NOMO-1 (cell line): ENCODE measurements at regions not wholly inside any gene's neighbourhood (a gene's known extent, or its start where the extent isn't known, plus 50 kb on each side); places are given as distances from the start of the nearest gene placed in this dataset.
"Not testable (repeated sequence)": the region's sequence is repeated elsewhere in the genome, so short reads cannot be mapped to it uniquely, and the experiment has no call there.

Experiments used
- DNase-seq, 2 experiments: peaks; one replicate each; lab custom pipeline; 2025; ENCODE audit not compliant: unreplicated experiment in 2 of 2; lab: John Stamatoyannopoulos, UW

DNA sequence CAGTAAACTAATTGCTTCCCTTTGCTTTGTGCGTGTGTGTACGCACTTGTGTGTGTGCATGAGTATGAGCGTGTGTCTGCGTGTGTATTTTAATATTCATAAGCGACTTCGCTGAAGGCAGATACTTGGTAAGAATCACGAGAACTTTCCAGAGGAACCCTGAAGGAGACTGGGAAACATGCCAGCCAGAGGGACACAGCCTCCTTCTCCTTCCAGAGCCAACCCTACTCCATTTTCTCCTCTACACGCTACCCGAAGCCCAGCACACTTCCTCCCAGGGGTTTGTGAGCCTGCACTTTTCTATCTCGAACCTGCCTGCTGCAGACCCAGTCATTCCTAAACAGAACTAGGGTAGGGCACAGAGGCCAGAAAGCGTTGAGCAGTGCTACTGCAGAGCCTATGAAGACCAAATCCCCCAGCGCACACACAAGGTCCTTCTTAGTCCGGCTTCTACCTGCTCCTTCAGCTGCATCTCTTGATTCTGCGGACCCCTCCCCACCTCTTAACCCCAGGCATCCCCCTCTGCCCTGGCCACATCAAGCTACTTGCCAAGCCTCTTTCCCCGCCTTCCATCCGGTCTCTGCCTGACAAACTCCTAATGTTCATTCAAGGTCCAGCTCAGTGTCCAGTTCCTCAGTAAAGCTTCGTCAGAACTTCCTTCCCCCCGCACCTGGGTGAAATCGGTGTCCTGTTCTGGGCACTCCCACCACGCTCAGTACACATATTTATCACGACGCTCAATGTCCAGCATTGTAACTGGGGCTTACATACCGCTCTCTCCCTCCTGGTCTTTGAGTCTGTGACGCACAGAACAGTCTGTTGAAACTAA is 191.8 kb downstream of the FAM43A start:
- DNase-seq: no peak

DNA sequence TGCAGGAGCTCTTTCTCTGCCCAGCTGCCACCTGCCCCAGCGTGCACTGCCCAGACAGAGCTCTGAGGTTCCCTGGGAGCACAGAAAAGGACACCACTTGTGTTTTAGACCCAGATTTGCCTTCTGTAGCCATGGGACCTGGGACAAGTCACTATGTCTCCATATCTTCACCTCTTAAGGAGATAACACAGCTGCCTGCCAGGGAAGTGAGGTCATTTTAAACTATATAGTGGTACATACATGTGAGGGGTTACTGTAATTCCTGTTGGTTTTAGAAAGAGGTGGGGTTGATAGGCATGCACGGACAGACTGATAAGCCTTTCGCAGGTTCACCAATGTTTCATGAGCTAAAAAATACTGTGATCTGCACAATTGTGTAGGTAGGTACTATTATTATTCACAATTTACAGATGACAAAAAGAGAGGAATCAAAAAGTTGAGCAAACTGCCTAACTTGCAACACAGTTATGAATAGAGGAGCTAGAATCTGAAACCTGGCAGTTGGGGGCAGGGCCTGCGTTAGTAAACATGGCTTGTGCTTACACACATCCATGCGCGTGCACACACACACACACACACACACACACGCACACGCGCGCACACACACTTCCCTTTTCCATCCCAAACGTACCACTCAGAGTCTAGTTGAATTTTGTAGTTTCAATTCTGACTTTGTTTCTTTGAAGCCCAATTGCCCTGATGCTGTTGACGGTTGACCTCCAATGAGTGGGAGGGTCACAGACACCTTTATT is 193.6 kb downstream of the FAM43A start:
- peak; percentile 85 for DNase-seq

DNA sequence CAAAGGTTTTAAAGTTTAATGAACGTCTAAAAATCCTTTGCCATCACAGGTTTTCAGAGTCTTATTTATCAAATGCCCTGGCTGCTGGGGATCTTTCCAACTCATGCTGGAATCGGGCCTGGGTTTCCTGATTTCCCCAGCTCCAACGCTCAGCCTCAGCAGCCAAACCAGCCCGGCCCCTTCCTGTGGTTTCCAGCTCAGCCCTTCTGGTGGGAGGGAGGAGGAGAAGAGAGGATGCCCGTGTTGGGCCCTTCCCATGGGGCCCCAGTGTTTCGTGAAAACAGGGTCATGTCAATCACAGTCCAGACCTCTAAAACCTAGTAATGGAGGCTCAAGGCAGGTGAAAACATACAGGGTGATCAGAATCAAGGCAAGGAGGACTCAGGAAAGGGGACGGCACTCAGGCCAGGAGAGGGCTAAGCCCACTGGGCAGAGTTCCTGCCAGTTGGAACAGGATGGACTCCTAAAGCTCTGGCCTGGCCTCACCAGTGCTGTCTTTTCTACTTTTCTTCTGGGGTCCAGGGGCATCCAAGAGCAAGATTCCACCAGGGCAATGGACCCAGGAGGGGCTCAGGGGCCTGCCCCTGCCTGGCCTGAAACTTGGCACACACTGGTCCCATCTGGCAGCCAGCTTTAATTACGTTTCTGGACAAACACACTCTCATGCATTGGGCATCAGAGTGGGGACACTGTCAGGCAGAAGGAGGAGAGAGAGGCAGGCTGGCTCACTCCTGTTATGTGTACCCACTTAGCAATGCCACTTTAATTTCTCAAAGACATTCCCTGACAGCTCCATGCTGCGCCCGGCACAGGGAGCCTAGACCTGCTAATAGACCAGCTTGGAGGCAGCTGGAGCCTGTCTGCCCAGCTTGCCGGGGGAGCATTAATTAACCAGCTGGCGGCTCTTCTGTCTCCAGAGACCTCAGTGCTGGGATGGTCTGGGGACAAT is 194.6 kb downstream of the FAM43A start:
- peak; percentile 48 to 54 for DNase-seq

DNA sequence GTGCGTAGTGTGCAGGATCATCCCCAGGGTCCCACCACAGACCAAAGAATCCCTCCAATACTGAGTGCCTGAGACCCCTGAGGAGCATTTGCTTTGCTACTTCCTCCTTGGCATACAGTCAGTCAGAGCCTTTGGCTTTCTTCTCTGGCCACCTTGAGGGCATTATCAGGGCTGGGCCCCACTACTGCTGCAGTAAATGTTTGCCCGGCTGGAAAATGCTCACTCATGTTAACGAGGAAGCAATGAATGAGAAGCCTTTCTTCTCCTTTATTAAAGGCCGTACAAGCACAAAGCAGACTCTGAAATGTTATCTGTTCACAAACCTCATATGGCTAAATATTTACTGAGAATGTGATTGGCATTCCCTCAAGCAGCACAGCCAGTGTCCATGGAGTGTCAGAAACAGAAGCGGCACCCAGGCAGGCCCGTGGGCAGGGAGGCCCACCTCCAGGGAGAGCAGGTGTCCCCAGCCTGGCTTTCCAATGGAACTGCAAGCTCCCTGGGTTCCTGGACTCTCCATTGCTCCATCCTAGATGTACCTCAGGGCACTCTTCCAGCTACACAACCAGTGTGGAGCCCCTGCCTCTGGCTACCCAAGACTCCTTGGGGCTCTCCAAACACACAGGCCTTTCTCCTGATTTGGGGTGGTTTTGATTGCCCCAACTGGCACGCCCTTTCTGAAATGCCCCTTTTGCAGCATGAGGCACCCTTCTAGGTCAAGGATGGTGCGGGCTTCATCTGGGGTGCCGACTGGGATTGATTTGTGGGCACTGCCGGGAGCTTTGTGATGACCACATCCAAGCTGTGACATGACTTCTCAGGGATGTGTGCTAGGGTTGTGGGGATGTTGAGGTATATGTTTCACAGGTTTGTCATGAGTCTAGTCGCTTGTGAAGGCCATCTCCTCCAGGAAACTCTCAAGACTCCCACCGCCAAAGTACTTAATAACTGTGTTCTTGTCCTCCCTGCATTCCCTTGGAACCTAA is 195.6 kb downstream of the FAM43A start:
- DNase-seq: peak; percentile 68 to 85

DNA sequence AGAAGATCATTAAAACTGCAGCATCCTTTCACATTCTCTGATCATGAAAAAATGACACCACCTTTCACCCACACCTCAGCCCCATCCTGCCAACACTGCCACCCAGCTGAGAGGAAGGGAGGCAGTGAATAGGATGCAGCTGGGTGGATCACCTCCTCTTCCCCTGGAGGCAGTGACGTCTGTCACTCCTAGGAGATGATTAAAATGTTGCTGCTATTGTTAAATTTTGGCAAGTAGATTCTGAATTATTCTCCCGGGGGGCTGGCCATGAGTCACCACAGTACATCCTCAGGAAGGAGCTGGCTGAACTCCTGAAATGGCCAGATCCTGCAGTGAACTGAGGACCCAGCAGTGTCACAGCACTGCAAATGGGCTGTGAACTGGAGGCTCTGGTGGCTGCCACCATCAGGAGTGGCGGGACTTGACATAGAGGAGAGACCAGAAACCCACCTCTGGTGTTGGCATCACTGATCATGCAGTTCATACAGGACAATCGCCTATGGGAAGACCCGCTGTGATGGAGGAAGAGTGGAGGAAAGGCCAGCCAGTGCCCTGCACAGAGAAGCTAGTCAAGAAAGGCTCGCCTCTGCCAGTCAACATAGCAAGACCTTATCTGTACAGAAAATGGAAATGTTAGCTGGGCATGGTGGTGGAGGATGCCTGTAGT is 199.1 kb downstream of the FAM43A start:
- DNase-seq: no peak

DNA sequence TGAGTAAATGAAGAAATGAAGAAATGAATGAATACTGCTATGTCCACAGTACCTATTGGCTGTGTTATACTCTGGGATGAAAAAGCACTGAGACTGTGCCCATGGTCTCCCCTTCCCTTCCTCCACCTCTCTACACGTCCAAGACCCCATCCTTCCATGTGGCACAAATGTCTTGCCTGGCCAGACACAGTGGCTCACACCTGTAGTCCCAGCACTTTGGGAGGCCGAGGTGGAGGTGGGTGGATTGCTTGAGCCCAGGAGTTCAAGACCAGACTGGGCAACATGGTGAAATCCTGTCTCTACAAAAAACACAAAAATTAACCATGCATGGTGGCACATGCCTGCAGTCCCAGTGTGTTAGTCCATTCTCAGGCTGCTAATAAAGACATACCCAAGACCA is 200.1 kb downstream of the FAM43A start:
- DNase-seq: no peak

DNA sequence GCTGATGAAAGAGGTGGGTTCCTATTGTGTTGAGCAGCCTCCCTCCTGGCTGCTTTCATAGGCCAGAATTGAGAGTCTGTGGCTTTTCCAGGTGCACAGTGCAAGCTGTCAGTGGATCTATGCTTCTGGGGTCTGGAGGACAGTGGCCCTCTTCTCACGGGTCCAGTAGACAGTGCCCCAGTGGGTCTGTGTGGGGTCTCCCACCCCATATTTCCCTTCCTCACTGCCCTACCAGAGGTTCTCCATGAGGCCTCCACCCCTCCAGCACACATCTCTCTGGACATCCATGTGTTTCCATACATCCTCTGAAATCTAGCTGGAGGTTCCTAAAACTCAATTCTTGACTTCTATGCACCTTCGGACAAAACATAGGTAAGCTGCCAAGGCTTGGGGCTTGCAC is 201.2 kb downstream of the FAM43A start:
- DNase-seq: no peak

DNA sequence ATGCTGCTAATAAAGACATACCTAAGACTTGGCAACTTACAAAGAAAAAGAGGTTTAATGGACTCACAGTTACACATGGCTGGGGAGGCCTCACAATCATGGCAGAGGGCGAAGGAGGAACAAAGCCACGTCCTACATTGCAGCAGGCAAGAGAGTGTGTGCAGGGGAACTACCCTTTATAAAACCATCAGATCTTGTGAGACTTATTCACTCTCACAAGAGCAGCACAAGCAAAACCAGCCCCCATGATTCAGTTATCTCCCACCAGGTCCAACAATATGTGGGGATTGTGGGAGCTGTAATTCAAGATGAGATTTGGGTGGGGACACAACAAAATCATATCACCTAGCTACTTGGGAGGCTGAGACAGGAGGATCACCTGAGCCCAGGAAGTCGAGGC is 202.4 kb downstream of the FAM43A start:
- DNase-seq: not testable (repeated sequence)

DNA sequence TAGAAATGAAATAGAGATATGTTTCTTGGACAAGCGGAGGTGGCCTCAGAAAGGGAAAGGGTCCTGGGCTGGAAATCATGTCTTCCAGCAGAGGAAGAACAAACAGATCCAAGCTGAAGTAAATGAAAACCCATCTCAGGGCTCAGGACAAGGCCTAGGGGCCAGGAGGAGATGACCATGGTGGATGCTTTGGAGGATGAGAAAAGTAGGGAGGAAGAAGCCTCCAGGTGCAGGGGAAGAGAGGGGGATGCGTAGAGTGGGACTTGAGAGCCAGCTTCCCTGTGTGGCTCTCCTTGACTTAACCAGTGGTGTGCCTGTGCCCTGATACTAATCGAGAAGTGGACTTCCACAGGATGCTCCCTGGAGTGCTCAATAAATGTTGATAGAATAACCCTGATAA is 203.2 kb downstream of the FAM43A start:
- no peak for DNase-seq

DNA sequence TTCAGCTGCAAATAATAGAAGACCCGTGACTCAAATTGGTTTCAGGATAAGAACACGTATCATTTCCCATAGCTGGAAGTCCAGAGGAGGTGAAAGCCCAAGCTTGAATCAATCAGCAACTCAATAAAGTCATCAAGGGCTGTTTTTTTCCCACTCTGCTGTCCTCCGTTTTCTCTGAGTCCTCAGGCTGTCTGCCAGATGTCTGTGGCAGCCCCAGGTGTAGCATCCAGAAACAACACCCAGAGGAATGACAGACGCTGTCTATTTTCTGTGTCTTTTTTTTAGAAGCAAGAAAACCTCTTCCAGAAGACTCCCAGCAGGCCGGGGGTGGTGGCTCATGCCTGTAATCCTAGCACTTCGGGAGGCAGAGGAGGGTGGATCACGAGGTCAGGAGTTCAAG is 204.4 kb downstream of the FAM43A start:
- DNase-seq: no peak

DNA sequence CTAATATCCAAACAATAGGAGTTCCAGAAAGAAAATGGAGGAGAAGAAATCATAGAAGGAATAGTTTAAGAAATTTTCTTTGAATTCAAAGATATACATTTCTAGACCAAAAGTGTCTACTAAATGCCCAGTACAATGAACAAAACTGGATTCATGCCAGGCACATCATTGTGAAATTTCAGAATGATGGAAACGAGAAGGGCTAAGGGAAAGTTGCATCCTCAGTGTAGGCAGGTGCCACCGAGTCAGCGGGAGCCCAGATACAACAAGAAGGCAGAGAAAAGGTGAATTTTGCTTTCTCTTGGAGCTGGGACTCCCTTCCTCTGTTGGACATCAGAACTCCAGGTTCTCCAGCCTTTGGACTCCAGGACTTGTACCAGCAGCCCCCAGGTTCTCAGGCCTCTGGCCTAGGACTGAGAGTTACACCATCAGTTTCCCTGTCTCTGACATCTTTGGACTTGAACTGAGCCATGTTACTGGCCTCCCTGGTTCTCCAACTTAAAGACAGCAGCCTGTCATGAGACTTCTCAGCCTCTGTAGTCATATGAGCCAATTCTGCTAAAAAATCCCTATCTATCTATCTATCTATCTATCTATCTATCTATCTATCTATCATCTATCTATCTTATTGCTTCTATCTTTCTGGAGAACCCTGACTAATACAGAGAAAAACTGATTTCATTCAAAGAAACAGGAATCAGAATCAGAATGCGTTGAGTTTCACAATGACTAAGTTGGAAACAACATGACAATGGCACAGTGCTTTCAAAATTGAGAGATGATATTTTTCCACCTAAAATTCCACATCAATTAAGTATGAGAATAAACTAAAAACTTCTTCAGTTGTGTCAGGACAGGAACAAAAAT is 207.7 kb downstream of the FAM43A start:
- no peak for DNase-seq

DNA sequence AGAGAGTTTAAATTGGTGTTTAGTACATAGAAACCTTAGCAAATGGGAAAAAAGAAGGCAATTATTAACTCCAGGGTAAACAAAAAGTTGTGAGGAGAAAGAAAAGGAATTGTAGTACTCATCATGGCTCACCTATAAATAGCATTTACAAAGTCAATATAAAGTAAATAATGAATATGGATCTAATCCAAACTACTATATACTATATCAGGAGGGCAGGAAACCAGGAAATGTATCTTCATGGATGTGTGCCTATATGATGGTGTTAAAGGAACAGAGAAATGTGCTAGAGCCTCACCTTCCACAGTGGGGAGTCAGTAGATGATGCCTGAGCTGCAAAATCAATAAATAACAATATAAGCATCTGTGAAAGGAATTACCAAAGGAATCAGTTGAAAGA is 208.9 kb downstream of the FAM43A start:
- no peak for DNase-seq

DNA sequence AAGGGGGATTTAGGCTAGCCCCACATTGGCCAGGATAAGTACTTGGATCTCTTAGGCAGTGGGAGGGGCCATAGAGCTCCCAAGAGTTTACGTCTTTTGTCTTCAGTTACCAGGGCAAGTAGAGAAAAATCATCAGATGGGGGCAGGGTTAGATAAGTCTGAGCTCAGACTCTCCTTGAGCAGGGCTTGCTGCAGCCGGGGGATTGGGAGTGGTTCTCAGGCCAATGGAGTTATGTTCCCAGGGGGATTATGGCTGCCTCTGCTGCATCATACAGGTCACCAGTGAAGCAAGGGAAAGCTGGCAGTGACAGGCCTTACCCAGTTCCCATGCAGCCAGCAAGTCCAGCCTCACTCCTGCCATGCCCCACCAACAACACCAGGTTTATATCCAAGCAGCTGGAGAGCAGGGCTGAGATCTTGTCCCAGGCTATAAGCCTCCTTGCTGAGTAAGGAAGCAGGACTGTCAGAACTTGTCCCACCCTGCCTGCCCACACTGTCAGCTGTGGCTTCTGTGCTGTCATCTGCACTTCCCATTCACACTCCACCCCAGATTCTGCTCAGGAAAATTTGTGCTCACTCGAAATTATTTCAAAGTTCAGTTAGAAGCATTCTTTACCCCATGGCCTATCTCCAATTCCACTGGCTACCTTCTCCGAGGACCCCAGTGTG is 215.3 kb downstream of the FAM43A start:
- no peak for DNase-seq

DNA sequence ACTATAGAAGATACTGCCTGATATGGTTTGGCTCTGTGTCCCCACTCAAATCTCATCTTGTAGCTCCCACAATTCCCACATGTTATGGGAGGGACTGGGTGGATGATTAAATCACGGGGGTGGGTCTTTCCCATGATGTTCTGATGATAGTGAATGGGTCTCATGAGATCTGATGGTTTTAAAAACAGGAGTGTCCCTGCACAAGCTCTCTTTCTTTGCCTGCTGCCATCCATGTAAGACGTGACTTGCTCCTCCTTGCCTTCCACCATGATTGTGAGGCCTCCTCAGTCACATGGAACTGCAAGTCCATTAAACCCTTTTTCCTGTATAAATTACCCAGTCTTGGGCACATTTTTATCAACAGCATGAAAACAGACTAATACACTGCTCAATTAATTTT is 217.8 kb downstream of the FAM43A start:
- not testable (repeated sequence) for DNase-seq

DNA sequence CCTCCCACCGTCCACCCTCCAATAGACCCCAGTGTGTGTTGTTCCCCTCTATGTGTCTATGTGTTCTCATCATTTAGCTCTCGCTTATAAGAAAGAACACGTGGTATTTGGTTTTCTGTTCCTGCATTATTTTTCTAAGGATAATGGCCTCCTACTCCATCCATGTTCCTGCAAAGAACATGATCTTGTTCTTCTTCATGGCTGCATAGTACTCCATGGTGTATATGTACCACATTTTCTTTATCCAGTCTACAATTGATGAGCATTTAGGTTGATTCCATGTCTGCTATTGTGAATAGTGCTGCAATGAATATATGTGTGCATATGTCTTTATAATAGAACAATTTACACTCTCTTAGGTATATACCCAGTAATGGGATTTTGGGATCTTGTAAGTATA is 219.3 kb downstream of the FAM43A start:
- not testable (repeated sequence) for DNase-seq

DNA sequence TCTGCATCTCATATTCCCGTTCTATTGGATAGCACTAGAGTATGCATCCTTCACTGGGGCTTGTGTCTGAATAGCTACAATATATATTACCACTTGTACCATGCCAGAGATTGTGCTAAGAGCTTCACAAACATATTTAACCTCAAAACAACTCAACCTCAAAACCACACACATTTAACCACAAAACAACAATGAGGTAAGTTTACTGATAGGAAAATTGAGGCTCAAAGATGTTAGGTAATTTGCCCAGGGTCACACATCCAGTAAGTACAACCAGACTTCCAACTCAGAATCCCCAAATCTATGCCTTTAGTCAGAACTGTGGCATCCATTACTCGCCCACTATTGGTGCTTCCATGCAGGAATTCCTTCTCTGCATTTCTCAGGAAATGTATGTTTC is 220.0 kb downstream of the FAM43A start:
- DNase-seq: no peak

DNA sequence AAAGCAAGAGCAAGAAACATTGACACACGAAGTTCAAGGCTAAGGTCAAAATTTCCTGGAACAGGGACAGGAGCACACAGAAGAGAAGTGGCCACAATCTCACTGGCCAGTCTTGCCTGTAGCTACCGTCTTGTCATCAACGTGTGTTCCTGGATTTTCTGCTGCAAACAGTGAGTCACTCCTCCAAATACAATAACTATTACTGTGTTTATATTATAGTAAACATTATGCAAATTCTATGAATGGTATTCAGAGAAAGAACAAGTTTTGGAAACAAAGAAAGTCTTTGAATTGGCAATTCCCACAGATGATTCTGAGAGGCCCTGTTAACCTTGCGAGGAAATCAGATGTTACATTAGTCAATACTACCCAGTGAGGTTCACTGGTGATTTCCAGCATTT is 220.5 kb downstream of the FAM43A start:
- no peak for DNase-seq
